Muscle of back (tissue), 3 donors: ENCODE measurements at regions not wholly inside any gene's neighbourhood (a gene's known extent, or its start where the extent isn't known, plus 50 kb on each side); places are given as distances from the start of the nearest gene placed in this dataset.

Experiments used
- DNase-seq, 3 donors: peaks; one replicate each; pipeline versions ENCODE4 v3.0.0 to v3.0.0-alpha.2; 2013

GRCh38 chr18:54020966-54021365, 203.5 kb downstream of the MBD2 start:
- DNase-seq: no peak

GRCh38 chr18:54020156-54020745, 204.2 kb downstream of the MBD2 start:
- peak in 2 of 3 donors; percentile 7 to 48 for DNase-seq

- peak in 1 of 3 donors; percentile 14 for DNase-seq
Observed at GRCh38 chr18:54019641-54020040, 204.8 kb downstream of the MBD2 start.

- no peak for DNase-seq
Observed at GRCh38 chr18:54013452-54013851, 211.0 kb downstream of the MBD2 start.

GRCh38 chr18:54004828-54005227, 219.6 kb downstream of the MBD2 start:
- no peak for DNase-seq

- no peak for DNase-seq
Observed at GRCh38 chr18:54003195-54003594, 221.3 kb downstream of the MBD2 start.

GRCh38 chr18:53997064-53997463, 227.4 kb downstream of the MBD2 start:
- no peak for DNase-seq

- no peak for DNase-seq
Observed at GRCh38 chr18:53994016-53994415, 230.5 kb downstream of the MBD2 start.

- peak in 1 of 3 donors; percentile 18 for DNase-seq
Observed at GRCh38 chr18:53991805-53992204, 232.7 kb downstream of the MBD2 start.

- DNase-seq: peak in 1 of 3 donors; percentile 76
Observed at GRCh38 chr18:53991202-53991601, 233.3 kb downstream of the MBD2 start.

- no peak for DNase-seq
Observed at GRCh38 chr18:53990485-53990884, 234.0 kb downstream of the MBD2 start.

- DNase-seq: peak in 1 of 3 donors; percentile 6
Observed at GRCh38 chr18:53984021-53984420, 240.4 kb downstream of the MBD2 start.

GRCh38 chr18:53971331-53971730, 253.1 kb downstream of the MBD2 start:
- DNase-seq: no peak

- DNase-seq: no peak
Observed at GRCh38 chr18:53952700-53953099, 271.8 kb downstream of the MBD2 start.

GRCh38 chr18:53950545-53950944, 273.9 kb downstream of the MBD2 start:
- DNase-seq: no peak

GRCh38 chr18:53948991-53949390, 275.5 kb downstream of the MBD2 start:
- DNase-seq: peak in 1 of 3 donors; percentile 4

GRCh38 chr18:53947092-53947640, 277.3 kb downstream of the MBD2 start:
- DNase-seq: no peak

- DNase-seq: peak in 1 of 3 donors; percentile 85
Observed at GRCh38 chr18:53946594-53946993, 277.9 kb downstream of the MBD2 start.

- DNase-seq: no peak
Observed at GRCh38 chr18:53944721-53945120, 279.7 kb downstream of the MBD2 start.

- DNase-seq: peak in 1 of 3 donors; percentile 88
Observed at GRCh38 chr18:53943326-53943860, 281.1 kb downstream of the MBD2 start.

- peak in 1 of 3 donors; percentile 6 for DNase-seq
Observed at GRCh38 chr18:53941601-53942338, 282.7 kb downstream of the MBD2 start.

GRCh38 chr18:53937037-53937436, 287.4 kb downstream of the MBD2 start:
- no peak for DNase-seq

GRCh38 chr18:53935803-53936202, 288.7 kb downstream of the MBD2 start:
- no peak for DNase-seq
